ENCODE measurements at regions not wholly inside any gene's neighbourhood (a gene's known extent, or its start where the extent isn't known, plus 50 kb on each side); places are given as distances from the start of the nearest gene placed in this dataset.

- Histone ChIP-seq H3K4me3 (no peak overlapping the region), H3K9me3 (ENCODE audit: low read depth) (no peaks in the 10 kb centered on the region), H3K36me3 (no peaks in the 10 kb centered on the region), H3K27me3 (no peaks in the 10 kb centered on the region), H3K4me1 (ENCODE audit: low read depth) (no peaks in the 10 kb centered on the region), H3K27ac (no peak overlapping the region)
- TF ChIP-seq CTCF (IDR thresholded peaks at IDR 0.05; ENCODE audit: low read depth, low read length), result no peak
- no peak for DNase-seq (ENCODE audit: low read depth in 1 of 2, low spot score in 1 of 2)
These were observed 314.9 kb upstream of the SLITRK5 start for GRCh38 chr13:87356314-87356713.

GRCh38 chr13:87358319-87358718, 312.9 kb upstream of the SLITRK5 start:
- Histone ChIP-seq H3K4me1 (ENCODE audit: low read depth) (no peaks in the 10 kb centered on the region), H3K36me3 (no peaks in the 10 kb centered on the region), H3K27me3 (no peaks in the 10 kb centered on the region), H3K9me3 (ENCODE audit: low read depth) (no peaks in the 10 kb centered on the region), H3K27ac (no peak overlapping the region), H3K4me3 (no peak overlapping the region)
- no peak for TF ChIP-seq CTCF (IDR thresholded peaks at IDR 0.05; ENCODE audit: low read depth, low read length)
- no peak for DNase-seq (ENCODE audit: low read depth in 1 of 2, low spot score in 1 of 2)

- no peak for DNase-seq (ENCODE audit: low read depth in 1 of 2, low spot score in 1 of 2)
- H3K27me3 ChIP-seq, result no peaks in the 10 kb centered on the region
- H3K9me3 ChIP-seq (ENCODE audit: low read depth), result no peaks in the 10 kb centered on the region
- TF ChIP-seq CTCF (IDR thresholded peaks at IDR 0.05; ENCODE audit: low read depth, low read length), result no peak
- no peak overlapping the region for H3K4me3 ChIP-seq
- no peak overlapping the region for H3K27ac ChIP-seq
- H3K4me1 ChIP-seq (ENCODE audit: low read depth), result no peaks in the 10 kb centered on the region
- H3K36me3 ChIP-seq, result no peaks in the 10 kb centered on the region
These were observed 310.0 kb upstream of the SLITRK5 start for GRCh38 chr13:87361216-87361615.

DNA sequence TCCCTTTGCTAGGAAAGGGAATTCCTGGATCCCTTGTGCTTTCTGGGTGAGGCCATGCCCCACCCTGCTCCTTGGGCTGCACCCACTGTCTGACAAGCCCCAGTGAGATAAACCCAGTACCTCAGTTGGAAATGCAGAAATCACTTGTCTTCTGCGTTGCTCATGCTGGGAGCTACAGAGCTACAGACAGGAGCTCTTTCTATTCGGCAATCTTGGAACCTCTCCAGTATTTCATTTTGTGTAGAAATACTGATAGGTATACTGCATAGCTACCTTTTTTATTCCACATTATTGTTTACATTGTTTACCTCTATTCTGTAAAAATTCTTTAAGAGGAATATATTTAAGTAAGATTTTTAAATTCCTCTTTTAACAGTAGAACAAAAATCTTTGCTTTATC, 302.5 kb upstream of the SLITRK5 start:
- no peak for TF ChIP-seq CTCF (IDR thresholded peaks at IDR 0.05; ENCODE audit: low read depth, low read length)
- Histone ChIP-seq H3K9me3 (ENCODE audit: low read depth) (no peaks in the 10 kb centered on the region), H3K4me3 (no peak overlapping the region), H3K27me3 (no peaks in the 10 kb centered on the region), H3K27ac (no peak overlapping the region), H3K36me3 (no peaks in the 10 kb centered on the region), H3K4me1 (ENCODE audit: low read depth) (no peaks in the 10 kb centered on the region)
- DNase-seq (ENCODE audit: low read depth in 1 of 2, low spot score in 1 of 2), result no peak

- TF ChIP-seq CTCF (IDR thresholded peaks at IDR 0.05; ENCODE audit: low read depth, low read length), result no peak
- Histone ChIP-seq H3K36me3 (no peaks in the 10 kb centered on the region), H3K9me3 (ENCODE audit: low read depth) (no peaks in the 10 kb centered on the region), H3K4me3 (no peak overlapping the region), H3K27ac (no peak overlapping the region), H3K27me3 (no peaks in the 10 kb centered on the region), H3K4me1 (ENCODE audit: low read depth) (no peaks in the 10 kb centered on the region)
- DNase-seq (ENCODE audit: low read depth in 1 of 2, low spot score in 1 of 2), result no peak
These were observed 295.1 kb upstream of the SLITRK5 start for GRCh38 chr13:87376081-87376480.

- no peak for TF ChIP-seq CTCF (IDR thresholded peaks at IDR 0.05; ENCODE audit: low read depth, low read length)
- H3K9me3 ChIP-seq (ENCODE audit: low read depth), result no peaks in the 10 kb centered on the region
- no peaks in the 10 kb centered on the region for H3K4me1 ChIP-seq (ENCODE audit: low read depth)
- H3K27me3 ChIP-seq, result no peaks in the 10 kb centered on the region
- H3K4me3 ChIP-seq, result no peak overlapping the region
- DNase-seq (ENCODE audit: low read depth in 1 of 2, low spot score in 1 of 2), result no peak
- H3K36me3 ChIP-seq, result no peaks in the 10 kb centered on the region
- no peak overlapping the region for H3K27ac ChIP-seq
These were observed 287.1 kb upstream of the SLITRK5 start for GRCh38 chr13:87384099-87384498.

Measured in cardiac muscle cell (in vitro differentiated cells and primary cell).